Hypothalamus (tissue), 51 donors: ENCODE measurements at regions not wholly inside any gene's neighbourhood (a gene's known extent, or its start where the extent isn't known, plus 50 kb on each side); places are given as distances from the start of the nearest gene placed in this dataset.
"Not testable (repeated sequence)": the region's sequence is repeated elsewhere in the genome, so short reads cannot be mapped to it uniquely, and the experiment has no call there.

ENCODE experiments used
- DNase-seq, 51 donors: peaks; one replicate each; lab custom pipeline; 2025; lab: John Stamatoyannopoulos, UW

- DNase-seq: no peak
Measured at GRCh38 chr11:22567759-22568158, 57.9 kb downstream of the FANCF start.

- no peak for DNase-seq
Measured at GRCh38 chr11:22566293-22566692, 59.3 kb downstream of the FANCF start.

- no peak for DNase-seq
Measured at GRCh38 chr11:22561283-22561682, 64.3 kb downstream of the FANCF start.

- no peak for DNase-seq
Measured at GRCh38 chr11:22559416-22559815, 66.2 kb downstream of the FANCF start.

GRCh38 chr11:22558664-22559063 lies 67.0 kb downstream of the FANCF start:
- DNase-seq: no peak

GRCh38 chr11:22556381-22556780 lies 69.2 kb downstream of the FANCF start:
- no peak for DNase-seq

- no peak for DNase-seq
Measured at GRCh38 chr11:22555881-22556280, 69.7 kb downstream of the FANCF start.

- no peak for DNase-seq
Measured at GRCh38 chr11:22554221-22554620, 71.4 kb downstream of the FANCF start.

GRCh38 chr11:22552885-22553284 lies 72.7 kb downstream of the FANCF start:
- DNase-seq: no peak

GRCh38 chr11:22546746-22547145 lies 78.9 kb downstream of the FANCF start:
- no peak for DNase-seq

GRCh38 chr11:22543261-22543660 lies 82.4 kb downstream of the FANCF start:
- DNase-seq: no peak

- peak in 2 of 51 donors; percentile 9 for DNase-seq
Measured at GRCh38 chr11:22539821-22540256, 85.8 kb downstream of the FANCF start.

GRCh38 chr11:22536071-22536470 lies 89.6 kb downstream of the FANCF start:
- DNase-seq: no peak

GRCh38 chr11:22528612-22529429 lies 96.8 kb downstream of the FANCF start:
- DNase-seq: not testable (repeated sequence)

- no peak for DNase-seq
Measured at GRCh38 chr11:22522225-22522624, 103.4 kb downstream of the FANCF start.

- DNase-seq: no peak
Measured at GRCh38 chr11:22521226-22521625, 104.4 kb downstream of the FANCF start.

- no peak for DNase-seq
Measured at GRCh38 chr11:22520521-22520920, 105.1 kb downstream of the FANCF start.

GRCh38 chr11:22518344-22518743 lies 107.3 kb downstream of the FANCF start:
- DNase-seq: peak in 1 of 51 donors; percentile 11

GRCh38 chr11:22516111-22516510 lies 109.5 kb downstream of the FANCF start:
- no peak for DNase-seq

- no peak for DNase-seq
Measured at GRCh38 chr11:22512457-22512856, 113.2 kb downstream of the FANCF start.

GRCh38 chr11:22510741-22511140 lies 114.9 kb downstream of the FANCF start:
- DNase-seq: no peak

GRCh38 chr11:22510010-22510409 lies 115.6 kb downstream of the FANCF start:
- DNase-seq: no peak

GRCh38 chr11:22508665-22509064 lies 117.0 kb downstream of the FANCF start:
- no peak for DNase-seq
